Transverse colon (tissue), 4 donors: ENCODE measurements at regions not wholly inside any gene's neighbourhood (a gene's known extent, or its start where the extent isn't known, plus 50 kb on each side); places are given as distances from the start of the nearest gene placed in this dataset.

ENCODE experiments used
- DNase-seq: peaks from one replicate; pipeline ENCODE4 v3.0.0-alpha.2; 2019
- H3K27ac ChIP-seq, 4 donors: fragments of 200-600 bp; sonication (generic); 2 replicates each; pipeline ENCODE4 v1.5.1; 2016 to 2018; ENCODE audit warnings: inconsistent platforms in 4 of 4
- H3K27me3 ChIP-seq: fragments of 200-600 bp; sonication (generic); 2 replicates; pipeline ENCODE4 v1.5.1; 2017; ENCODE audit warnings: inconsistent platforms
- H3K36me3 ChIP-seq, 4 donors: fragments of 200-600 bp; sonication (generic); 2 replicates each; pipeline ENCODE4 v1.5.1; 2017 to 2019; ENCODE audit warnings: inconsistent platforms in 4 of 4
- H3K4me1 ChIP-seq, 4 donors: fragments of 200-600 bp; sonication (generic); 2 replicates each; pipeline ENCODE4 v1.5.1; 2017 to 2020; ENCODE audit warnings: inconsistent platforms in 4 of 4
- H3K4me3 ChIP-seq, 4 donors: fragments of 200-600 bp; sonication (generic); 1 replicate in 1 of 4; 2 replicates in 3 of 4; pipeline versions ENCODE4 v1.5.1 to v1.6.1; 2017 to 2019; ENCODE audit warnings: inconsistent platforms in 4 of 4
- H3K9me3 ChIP-seq, 2 donors: fragments of 200-600 bp; sonication (generic); 2 replicates each; pipeline ENCODE4 v1.5.1; 2017 to 2019; ENCODE audit warnings: inconsistent platforms in 2 of 2
- EP300 ChIP-seq: sonication (generic); formaldehyde crosslinking; IDR thresholded peaks from one replicate; pipeline ENCODE4 v1.6.1; 2017; ENCODE audit warnings: antibody characterized with exemption, low read depth
- POLR2A ChIP-seq: fragments of 450-650 bp; IDR thresholded peaks from one replicate; pipeline ENCODE4 v1.6.1; 2016; ENCODE audit warnings: antibody characterized with exemption, mild to moderate bottlenecking, moderate library complexity
- POLR2AphosphoS5 ChIP-seq, 3 donors: sonication (generic); formaldehyde crosslinking; IDR thresholded peaks; one replicate each; pipeline ENCODE4 v1.6.1; 2016; ENCODE audit warnings: antibody characterized with exemption in 3 of 3
- WGBS, 2 donors: methylation state at CpG; one replicate each; pipeline ENCODE4 v1.1.5; 2018; ENCODE audit warnings: low coverage in 1 of 2; 5-methylcytosine and 5-hydroxymethylcytosine counted together
- in situ Hi-C, 4 donors: fragments of 200-750 bp; cut with MboI; loops; one replicate each; pipeline versions ENCODE4 v1.15.0 to v1.15.1; 2017; ENCODE audit warnings: low sequenced_read_pairs in 3 of 4, low pct_ligation_motif_present in 1 of 4, low pct_unique_long_range_greater_than_20kb in 1 of 4
- intact Hi-C: fragments of 100-400 bp; cut with DNase I; formaldehyde crosslinking; loops from one replicate; pipeline ENCODE4 v1.15.1; 2023; ENCODE audit warnings: low total_unique reads
- TF ChIP-seq, protein P1 (sequence below), 5 experiments: fragments of 200-600 bp in 3 of 5; fragments of 450-650 bp in 2 of 5; sonication (generic) in 3 of 5; IDR thresholded peaks; 1 replicate in 2 of 5; 2 replicates in 3 of 5; pipeline ENCODE4 v1.5.1; 2016 to 2017; ENCODE audit warnings: antibody characterized with exemption in 5 of 5, inconsistent platforms in 3 of 5, mild to moderate bottlenecking in 2 of 5, moderate library complexity in 1 of 5

DNA sequence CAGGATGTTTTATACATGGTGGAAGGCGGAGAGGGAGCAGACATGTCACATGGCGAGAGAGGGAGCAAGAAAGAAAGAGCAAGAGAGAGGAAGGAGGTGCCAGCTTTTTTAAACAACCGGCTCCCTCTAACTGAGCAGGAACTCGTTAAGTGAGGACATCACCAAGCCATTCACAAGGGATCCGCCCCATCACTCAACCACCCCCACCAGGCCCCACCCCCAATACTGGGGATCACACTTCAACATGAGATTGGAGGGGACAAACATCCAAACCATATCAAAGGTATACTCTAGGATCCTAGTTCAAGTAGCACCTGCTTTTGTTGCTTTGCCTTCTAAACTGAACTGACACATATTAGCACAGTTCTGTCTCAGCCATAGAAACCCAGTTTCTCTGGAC lies 141.9 kb upstream of the KLF14 start:
- no peak for TF ChIP-seq EP300
- no peak for TF ChIP-seq POLR2AphosphoS5 (IDR thresholded peaks at IDR 0.05)
- TF ChIP-seq, protein P1, sequence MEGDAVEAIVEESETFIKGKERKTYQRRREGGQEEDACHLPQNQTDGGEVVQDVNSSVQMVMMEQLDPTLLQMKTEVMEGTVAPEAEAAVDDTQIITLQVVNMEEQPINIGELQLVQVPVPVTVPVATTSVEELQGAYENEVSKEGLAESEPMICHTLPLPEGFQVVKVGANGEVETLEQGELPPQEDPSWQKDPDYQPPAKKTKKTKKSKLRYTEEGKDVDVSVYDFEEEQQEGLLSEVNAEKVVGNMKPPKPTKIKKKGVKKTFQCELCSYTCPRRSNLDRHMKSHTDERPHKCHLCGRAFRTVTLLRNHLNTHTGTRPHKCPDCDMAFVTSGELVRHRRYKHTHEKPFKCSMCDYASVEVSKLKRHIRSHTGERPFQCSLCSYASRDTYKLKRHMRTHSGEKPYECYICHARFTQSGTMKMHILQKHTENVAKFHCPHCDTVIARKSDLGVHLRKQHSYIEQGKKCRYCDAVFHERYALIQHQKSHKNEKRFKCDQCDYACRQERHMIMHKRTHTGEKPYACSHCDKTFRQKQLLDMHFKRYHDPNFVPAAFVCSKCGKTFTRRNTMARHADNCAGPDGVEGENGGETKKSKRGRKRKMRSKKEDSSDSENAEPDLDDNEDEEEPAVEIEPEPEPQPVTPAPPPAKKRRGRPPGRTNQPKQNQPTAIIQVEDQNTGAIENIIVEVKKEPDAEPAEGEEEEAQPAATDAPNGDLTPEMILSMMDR (IDR thresholded peaks at IDR 0.05), result no peak
- no peak for TF ChIP-seq POLR2A
- no peak overlapping the region for H3K4me3 ChIP-seq
- H3K4me1 ChIP-seq, result peaks cover 0 to 20% (median 2%) of the 10 kb centered on the region in 4 donors
- in situ Hi-C loops (loop anchor here in 2 of 4 donors (25.0 kb wide), 3 partner anchors 161 to 536 kb away; no protein-coding TSS in a partner anchor), intact Hi-C loops (no loop called here)
- WGBS, 2 donors, result 68 to 79% methylated on average over 2 to 5 of the region's 5 CpGs
- no peak for DNase-seq
- no peaks in the 10 kb centered on the region for H3K27me3 ChIP-seq
- no peak overlapping the region for H3K27ac ChIP-seq
- H3K36me3 ChIP-seq, result peaks cover 0 to 17% (median 7%) of the 10 kb centered on the region in 4 donors
- H3K9me3 ChIP-seq, result no peaks in the 10 kb centered on the region

DNA sequence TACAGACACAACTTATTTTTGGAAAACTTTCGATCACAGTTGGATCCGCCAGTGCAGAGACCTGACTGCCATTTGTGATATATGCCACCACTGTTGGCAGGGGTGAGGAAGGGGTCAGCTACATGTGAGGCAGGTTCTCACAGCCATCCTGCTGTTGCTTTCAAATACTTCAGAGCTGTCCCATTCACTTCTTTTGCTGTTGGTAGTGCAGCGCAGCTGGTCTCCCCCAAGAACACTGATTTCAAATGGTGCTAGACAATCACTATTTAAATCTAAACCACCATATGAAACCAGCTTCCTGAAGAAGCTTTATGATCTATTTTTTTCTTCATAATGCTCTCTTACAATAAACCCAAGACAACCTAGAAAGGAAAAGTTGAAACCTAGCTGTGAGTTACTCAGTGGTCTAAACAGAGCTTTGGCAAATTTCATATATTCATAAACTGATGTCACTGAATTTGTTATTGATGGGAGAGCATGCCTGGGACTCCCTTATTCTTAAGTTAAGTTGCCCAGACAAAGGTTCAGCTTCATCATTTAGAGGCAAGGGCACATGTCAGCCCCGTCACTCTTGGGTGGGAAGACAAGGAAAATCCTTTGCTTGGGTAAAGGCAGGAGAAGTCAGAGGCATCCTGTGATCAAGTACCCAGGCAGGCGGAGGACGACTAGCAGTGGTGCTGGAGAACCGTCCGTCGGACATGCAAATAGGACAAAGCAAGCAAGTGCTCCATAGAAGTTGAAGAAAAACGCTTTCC lies 143.4 kb upstream of the KLF14 start:
- Histone ChIP-seq H3K4me3 (no peak overlapping the region), H3K36me3 (peaks cover 0 to 32% (median 0%) of the 10 kb centered on the region in 4 donors), H3K9me3 (no peaks in the 10 kb centered on the region), H3K27ac (no peak overlapping the region), H3K4me1 (peaks cover 0 to 20% (median 2%) of the 10 kb centered on the region in 4 donors), H3K27me3 (no peaks in the 10 kb centered on the region)
- intact Hi-C loops, result no loop called here
- in situ Hi-C loops, result loop anchor here in 2 of 4 donors (25.0 kb wide), 3 partner anchors 160 to 535 kb away; no protein-coding TSS in a partner anchor
- TF ChIP-seq, protein P1 (IDR thresholded peaks at IDR 0.05), result no peak
- TF ChIP-seq EP300 (no peak), POLR2AphosphoS5 (IDR thresholded peaks at IDR 0.05) (no peak), POLR2A (no peak)
- DNase-seq, result no peak
- 95 to 96% methylated on average over 8 to 10 of the region's 10 CpGs for WGBS, 2 donors

- in situ Hi-C loops, result loop anchor here in 2 of 4 donors (25.0 kb wide), 3 partner anchors 159 to 534 kb away; no protein-coding TSS in a partner anchor
- Histone ChIP-seq H3K27me3 (no peaks in the 10 kb centered on the region), H3K27ac (no peak overlapping the region), H3K36me3 (peaks cover 0 to 37% (median 2%) of the 10 kb centered on the region in 4 donors), H3K9me3 (no peaks in the 10 kb centered on the region), H3K4me3 (no peak overlapping the region), H3K4me1 (peaks cover 0 to 20% (median 2%) of the 10 kb centered on the region in 4 donors)
- intact Hi-C loops, result no loop called here
- 88 to 94% methylated on average over 4 of the region's 4 CpGs for WGBS, 2 donors
- TF ChIP-seq, protein P1 (IDR thresholded peaks at IDR 0.05), result no peak
- no peak for TF ChIP-seq POLR2A
- no peak for TF ChIP-seq EP300
- no peak for TF ChIP-seq POLR2AphosphoS5 (IDR thresholded peaks at IDR 0.05)
- DNase-seq, result no peak
Measured at GRCh38 chr7:130877991-130878305, 143.9 kb upstream of the KLF14 start.

GRCh38 chr7:130878785-130879184 lies 144.8 kb upstream of the KLF14 start:
- TF ChIP-seq, protein P1 (IDR thresholded peaks at IDR 0.05), result no peak
- no peak for TF ChIP-seq POLR2AphosphoS5 (IDR thresholded peaks at IDR 0.05)
- TF ChIP-seq POLR2A, result no peak
- TF ChIP-seq EP300, result no peak
- no peak overlapping the region for H3K4me3 ChIP-seq
- WGBS, 2 donors, result 45 to 48% methylated on average over 2 of the region's 2 CpGs
- H3K4me1 ChIP-seq, result peaks cover 0 to 20% (median 2%) of the 10 kb centered on the region in 4 donors
- no peak overlapping the region for H3K27ac ChIP-seq
- peaks cover 0 to 42% (median 4%) of the 10 kb centered on the region in 4 donors for H3K36me3 ChIP-seq
- no peaks in the 10 kb centered on the region for H3K27me3 ChIP-seq
- H3K9me3 ChIP-seq, result no peaks in the 10 kb centered on the region
- intact Hi-C loops, result no loop called here
- DNase-seq, result no peak
- in situ Hi-C loops, result loop anchor here in 2 of 4 donors (25.0 kb wide), 3 partner anchors 159 to 534 kb away; no protein-coding TSS in a partner anchor
